CD4-positive, alpha-beta T cell (primary cell): ENCODE measurements at regions not wholly inside any gene's neighbourhood (a gene's known extent, or its start where the extent isn't known, plus 50 kb on each side); places are given as distances from the start of the nearest gene placed in this dataset.

Experiments
- ATAC-seq: fragments of 200-7000 bp; cut with Tn5 transposase; one replicate; pipeline ENCODE4 v1.10.0; 2022; ENCODE audit warnings: mild to moderate bottlenecking; ENCODE audit not compliant: poor library complexity
- CTCF ChIA-PET: fragments of 350-600 bp; sonication (Branson Sonifier 250); formaldehyde crosslinking; loops from one replicate; lab custom pipeline; 2021; ENCODE audit warnings: antibody characterized with exemption, inconsistent platforms; lab: Charles Lee
- POLR2A ChIA-PET: fragments of 350-600 bp; sonication (Branson Sonifier 250); formaldehyde crosslinking; loops from one replicate; lab custom pipeline; 2021; ENCODE audit warnings: antibody characterized with exemption, inconsistent platforms; lab: Charles Lee
- DNase-seq, 14 experiments: peaks; one replicate each; pipeline ENCODE4 v3.0.0-alpha.2; 2013 to 2020; ENCODE audit warnings: mixed read lengths in 2 of 14
- H3K27ac ChIP-seq, 2 donors: one replicate each; pipeline versions ENCODE4 v1.5.1 to v1.7.0; 2013; ENCODE audit warnings: low read length in 2 of 2, low read depth in 1 of 2, mild to moderate bottlenecking in 1 of 2
- H3K27me3 ChIP-seq, 2 experiments: 1 replicate in 1 of 2; 2 replicates in 1 of 2; pipeline versions ENCODE4 v1.6.1 to v1.7.0; 2013; ENCODE audit warnings: low read length in 2 of 2, control low read depth in 1 of 2, mild to moderate bottlenecking in 1 of 2, moderate library complexity in 1 of 2; ENCODE audit not compliant: insufficient read depth in 2 of 2, control insufficient read depth in 1 of 2
- H3K36me3 ChIP-seq: one replicate; pipeline ENCODE4 v1.6.1; 2013; ENCODE audit warnings: low read length, control low read depth; ENCODE audit not compliant: insufficient read depth
- H3K4me1 ChIP-seq: one replicate; pipeline ENCODE4 v1.6.1; 2013; ENCODE audit warnings: low read length, control low read depth; ENCODE audit not compliant: insufficient read depth
- H3K4me3 ChIP-seq: one replicate; pipeline ENCODE4 v1.5.1; 2013; ENCODE audit warnings: mild to moderate bottlenecking, low read length, moderate library complexity
- H3K9me3 ChIP-seq, 2 experiments: 1 replicate in 1 of 2; 2 replicates in 1 of 2; pipeline versions ENCODE4 v1.6.1 to v1.7.0; 2013; ENCODE audit warnings: low read length in 2 of 2, mild to moderate bottlenecking in 2 of 2, control low read depth in 1 of 2, moderate library complexity in 1 of 2; ENCODE audit not compliant: control insufficient read depth in 1 of 2, insufficient read depth in 1 of 2
- H3K27ac Mint-ChIP-seq: one replicate; pipeline ENCODE4 v1.8.0; 2020; ENCODE audit warnings: mixed read lengths
- H3K27me3 Mint-ChIP-seq: one replicate; pipeline ENCODE4 v1.8.0; 2021; ENCODE audit warnings: mixed read lengths
- H3K36me3 Mint-ChIP-seq: one replicate; pipeline ENCODE4 v1.8.0; 2021; ENCODE audit warnings: low read depth, mixed read lengths
- H3K4me1 Mint-ChIP-seq: one replicate; pipeline ENCODE4 v1.8.0; 2021; ENCODE audit warnings: low read depth, mixed read lengths
- H3K4me3 Mint-ChIP-seq: one replicate; pipeline ENCODE4 v1.8.0; 2020; ENCODE audit warnings: mild to moderate bottlenecking, mixed read lengths
- H3K9me3 Mint-ChIP-seq: one replicate; pipeline ENCODE4 v1.8.0; 2020; ENCODE audit warnings: mixed read lengths
- CTCF ChIP-seq: fragments of 200-600 bp; IDR thresholded peaks from one replicate; pipeline ENCODE4 v1.8.0; 2022; ENCODE audit warnings: antibody characterized with exemption, mild to moderate bottlenecking
- intact Hi-C, 2 experiments: fragments of 100-400 bp; cut with DNase I in 1 of 2; cut with micrococcal nuclease in 1 of 2; formaldehyde crosslinking; loops; one replicate each; pipeline versions ENCODE4 v1.15.1 to v1.9.0; 2023 to 2025; cut with DNase I, micrococcal nuclease

- DNase-seq (no peak), ATAC-seq (no peak)
- H3K4me3 ChIP-seq: no peak overlapping the region
- H3K9me3 ChIP-seq: peaks cover 0 to 4% of the 10 kb centered on the region in 2 experiments
- H3K36me3 ChIP-seq: no peaks in the 10 kb centered on the region
- Mint-ChIP-seq H3K36me3 (no peaks in the 10 kb centered on the region), H3K27ac (no peak overlapping the region), H3K4me3 (no peak overlapping the region), H3K27me3 (no peaks in the 10 kb centered on the region), H3K9me3 (peaks cover 11% of the 10 kb centered on the region), H3K4me1 (no peaks in the 10 kb centered on the region)
- no peaks in the 10 kb centered on the region for H3K4me1 ChIP-seq
- intact Hi-C loops: no loop called here
- CTCF ChIA-PET: interaction anchor here (0.7 kb wide), 1 partner anchor 1639 kb away, joined by 3 read pairs; no protein-coding TSS in a partner anchor
- POLR2A ChIA-PET: no interaction called here
- H3K27me3 ChIP-seq: no peaks in the 10 kb centered on the region
- TF ChIP-seq CTCF: no peak
- no peak overlapping the region for H3K27ac ChIP-seq
Observed at GRCh38 chr7:34451183-34451582, 206.8 kb upstream of the NPSR1 start.

- Histone ChIP-seq H3K27ac (no peak overlapping the region), H3K36me3 (no peaks in the 10 kb centered on the region), H3K9me3 (peaks cover 0 to 4% of the 10 kb centered on the region in 2 experiments), H3K4me1 (no peaks in the 10 kb centered on the region), H3K4me3 (no peak overlapping the region), H3K27me3 (no peaks in the 10 kb centered on the region)
- CTCF ChIA-PET: no interaction called here
- H3K27me3 Mint-ChIP-seq: no peaks in the 10 kb centered on the region
- H3K4me1 Mint-ChIP-seq: no peaks in the 10 kb centered on the region
- no peak overlapping the region for H3K4me3 Mint-ChIP-seq
- DNase-seq (no peak), ATAC-seq (no peak)
- no peak overlapping the region for H3K27ac Mint-ChIP-seq
- H3K9me3 Mint-ChIP-seq: peaks cover 7% of the 10 kb centered on the region
- H3K36me3 Mint-ChIP-seq: no peaks in the 10 kb centered on the region
- intact Hi-C loops: no loop called here
- TF ChIP-seq CTCF: no peak
- POLR2A ChIA-PET: no interaction called here
Observed at GRCh38 chr7:34451923-34452322, 206.1 kb upstream of the NPSR1 start.

GRCh38 chr7:34452363-34452762, 205.7 kb upstream of the NPSR1 start:
- intact Hi-C loops: no loop called here
- Mint-ChIP-seq H3K27ac (no peak overlapping the region), H3K27me3 (no peaks in the 10 kb centered on the region), H3K4me1 (no peaks in the 10 kb centered on the region), H3K9me3 (peaks cover 5% of the 10 kb centered on the region), H3K4me3 (no peak overlapping the region), H3K36me3 (no peaks in the 10 kb centered on the region)
- ChIA-PET POLR2A (no interaction called here), CTCF (no interaction called here)
- ATAC-seq: no peak
- no peaks in the 10 kb centered on the region for H3K36me3 ChIP-seq
- TF ChIP-seq CTCF: no peak
- H3K27me3 ChIP-seq: no peaks in the 10 kb centered on the region
- no peak overlapping the region for H3K4me3 ChIP-seq
- DNase-seq: no peak
- no peak overlapping the region for H3K27ac ChIP-seq
- peaks cover 0 to 7% of the 10 kb centered on the region in 2 experiments for H3K9me3 ChIP-seq
- no peaks in the 10 kb centered on the region for H3K4me1 ChIP-seq
